ENCODE measurements at regions not wholly inside any gene's neighbourhood (a gene's known extent, or its start where the extent isn't known, plus 50 kb on each side); places are given as distances from the start of the nearest gene placed in this dataset.

- Mint-ChIP-seq H3K9me3 (no peaks in the 10 kb centered on the region), H3K36me3 (no peaks in the 10 kb centered on the region), H3K4me3 (no peak overlapping the region), H3K27me3 (ENCODE audit: insufficient read depth, low read depth) (peaks cover 3% of the 10 kb centered on the region), H3K27ac (no peak overlapping the region), H3K4me1 (no peaks in the 10 kb centered on the region)
- Histone ChIP-seq H3K79me2 (ENCODE audit: low read depth) (no peaks in the 10 kb centered on the region), H3K4me3 (no peak overlapping the region), H3K27ac (no peak overlapping the region), H3K4me2 (no peak overlapping the region), H3K27me3 (no peaks in the 10 kb centered on the region), H4K20me1 (ENCODE audit: low read depth) (no peaks in the 10 kb centered on the region), H2AFZ (replicated peaks) (no peak overlapping the region), H3K9ac (no peak overlapping the region), H3K9me3 (ENCODE audit: low read depth) (no peaks in the 10 kb centered on the region), H3F3A (ENCODE audit: low read depth) (no peaks in the 10 kb centered on the region), H3K36me3 (no peaks in the 10 kb centered on the region), H3K4me1 (no peaks in the 10 kb centered on the region)
- no peak for DNase-seq (ENCODE audit: low spot score)
- TF ChIP-seq CTCF (IDR thresholded peaks at IDR 0.05) = no peak
- no peak for TF ChIP-seq EZH2 (IDR thresholded peaks at IDR 0.05)
- TF ChIP-seq EZH2phosphoT487 (IDR thresholded peaks at IDR 0.05) = no peak
These were observed 346.1 kb downstream of the CYP26B1 start for GRCh38 chr2:71801556-71801955.

- H3F3A ChIP-seq (ENCODE audit: low read depth) = no peaks in the 10 kb centered on the region
- no peaks in the 10 kb centered on the region for H3K4me1 Mint-ChIP-seq
- no peaks in the 10 kb centered on the region for H3K4me1 ChIP-seq
- TF ChIP-seq EZH2phosphoT487 (IDR thresholded peaks at IDR 0.05) (no peak), EZH2 (IDR thresholded peaks at IDR 0.05) (no peak), CTCF (IDR thresholded peaks at IDR 0.05) (no peak)
- no peak overlapping the region for H2AFZ ChIP-seq (replicated peaks)
- H3K9me3 Mint-ChIP-seq = no peaks in the 10 kb centered on the region
- H3K36me3 Mint-ChIP-seq = no peaks in the 10 kb centered on the region
- no peak overlapping the region for H3K4me2 ChIP-seq
- H3K27me3 Mint-ChIP-seq (ENCODE audit: insufficient read depth, low read depth) = peaks cover 3% of the 10 kb centered on the region
- H3K4me3 ChIP-seq = no peak overlapping the region
- no peaks in the 10 kb centered on the region for H3K79me2 ChIP-seq (ENCODE audit: low read depth)
- H3K27ac Mint-ChIP-seq = no peak overlapping the region
- no peaks in the 10 kb centered on the region for H3K36me3 ChIP-seq
- H3K9ac ChIP-seq = no peak overlapping the region
- H3K9me3 ChIP-seq (ENCODE audit: low read depth) = no peaks in the 10 kb centered on the region
- no peak overlapping the region for H3K27ac ChIP-seq
- no peak overlapping the region for H3K4me3 Mint-ChIP-seq
- no peaks in the 10 kb centered on the region for H3K27me3 ChIP-seq
- H4K20me1 ChIP-seq (ENCODE audit: low read depth) = no peaks in the 10 kb centered on the region
- no peak for DNase-seq (ENCODE audit: low spot score)
These were observed 346.8 kb downstream of the CYP26B1 start for GRCh38 chr2:71800851-71801250.

- TF ChIP-seq CTCF (IDR thresholded peaks at IDR 0.05) (no peak), EZH2 (IDR thresholded peaks at IDR 0.05) (no peak), EZH2phosphoT487 (IDR thresholded peaks at IDR 0.05) (no peak)
- Mint-ChIP-seq H3K4me3 (no peak overlapping the region), H3K27me3 (ENCODE audit: insufficient read depth, low read depth) (peaks cover 3% of the 10 kb centered on the region), H3K36me3 (no peaks in the 10 kb centered on the region), H3K27ac (no peak overlapping the region), H3K9me3 (no peaks in the 10 kb centered on the region), H3K4me1 (no peaks in the 10 kb centered on the region)
- peaks cover under 1% of the 10 kb centered on the region for H3F3A ChIP-seq (ENCODE audit: low read depth)
- no peak overlapping the region for H3K4me2 ChIP-seq
- no peaks in the 10 kb centered on the region for H3K79me2 ChIP-seq (ENCODE audit: low read depth)
- no peaks in the 10 kb centered on the region for H4K20me1 ChIP-seq (ENCODE audit: low read depth)
- no peaks in the 10 kb centered on the region for H3K9me3 ChIP-seq (ENCODE audit: low read depth)
- H3K9ac ChIP-seq = no peak overlapping the region
- no peak overlapping the region for H3K27ac ChIP-seq
- no peak for DNase-seq (ENCODE audit: low spot score)
- no peak overlapping the region for H3K4me3 ChIP-seq
- no peaks in the 10 kb centered on the region for H3K36me3 ChIP-seq
- no peaks in the 10 kb centered on the region for H3K27me3 ChIP-seq
- H2AFZ ChIP-seq (replicated peaks) = no peak overlapping the region
- peaks cover under 1% of the 10 kb centered on the region for H3K4me1 ChIP-seq
These were observed 346.9 kb downstream of the DYSF start for GRCh38 chr2:71800106-71800809.

Measured in neural progenitor cell (in vitro differentiated cells).